Smooth muscle cell (in vitro differentiated cells): ENCODE measurements at regions not wholly inside any gene's neighbourhood (a gene's known extent, or its start where the extent isn't known, plus 50 kb on each side); places are given as distances from the start of the nearest gene placed in this dataset.

Experiments
- DNase-seq: peaks from one replicate; lab custom pipeline; 2025; ENCODE audit not compliant: unreplicated experiment; lab: John Stamatoyannopoulos, UW
- H2AFZ ChIP-seq: fragments of 200-600 bp; sonication (generic); 2 replicates; pipeline ENCODE4 v1.6.0; 2016; ENCODE audit warnings: antibody characterized with exemption, low read depth, mild to moderate bottlenecking
- H3F3A ChIP-seq: fragments of 200-600 bp; sonication (generic); 2 replicates; pipeline ENCODE4 v1.6.0; 2017; ENCODE audit warnings: antibody characterized with exemption, low read depth
- H3K27ac ChIP-seq: fragments of 200-600 bp; sonication (generic); 2 replicates; pipeline ENCODE4 v1.5.1; 2016; ENCODE audit warnings: low read depth, mild to moderate bottlenecking
- H3K27me3 ChIP-seq: fragments of 200-600 bp; sonication (generic); 2 replicates; pipeline ENCODE4 v1.6.1; 2016; ENCODE audit warnings: low read depth, mild to moderate bottlenecking
- H3K36me3 ChIP-seq: fragments of 200-600 bp; sonication (generic); 2 replicates; pipeline ENCODE4 v1.5.1; 2016; ENCODE audit warnings: low read depth
- H3K4me1 ChIP-seq: fragments of 200-600 bp; sonication (generic); 2 replicates; pipeline ENCODE4 v1.5.1; 2016; ENCODE audit warnings: low read depth
- H3K4me2 ChIP-seq: fragments of 200-600 bp; sonication (generic); 2 replicates; pipeline ENCODE4 v1.6.0; 2016; ENCODE audit warnings: mild to moderate bottlenecking
- H3K4me3 ChIP-seq: fragments of 200-600 bp; sonication (generic); 2 replicates; pipeline ENCODE4 v1.5.1; 2016; ENCODE audit warnings: mild to moderate bottlenecking
- H3K79me2 ChIP-seq: fragments of 200-600 bp; sonication (generic); 2 replicates; pipeline ENCODE4 v1.6.0; 2016; ENCODE audit warnings: low read depth, mild to moderate bottlenecking
- H3K9ac ChIP-seq: fragments of 200-600 bp; sonication (generic); 2 replicates; pipeline ENCODE4 v1.6.0; 2016; ENCODE audit warnings: low read depth
- H3K9me3 ChIP-seq: fragments of 200-600 bp; sonication (generic); replicated peaks from 2 replicates; pipeline ENCODE4 v1.5.1; 2016; ENCODE audit warnings: low read depth
- H4K20me1 ChIP-seq: fragments of 200-600 bp; sonication (generic); 2 replicates; pipeline ENCODE4 v1.6.0; 2016; ENCODE audit warnings: low read depth
- CTCF ChIP-seq: fragments of 200-600 bp; sonication (generic); IDR thresholded peaks from 2 replicates; pipeline ENCODE4 v1.5.1; 2017; ENCODE audit warnings: borderline replicate concordance, mild to moderate bottlenecking, antibody characterized with exemption; ENCODE audit not compliant: insufficient read depth, poor library complexity, severe bottlenecking
- WGBS: methylation state at CpG from one replicate; pipeline ENCODE4 v1.1.7; 2016; ENCODE audit warnings: low lambda C conversion rate; 5-methylcytosine and 5-hydroxymethylcytosine counted together

- Histone ChIP-seq H3K4me2 (peak overlapping the region; percentile 35), H3K36me3 (no peaks in the 10 kb centered on the region), H4K20me1 (no peaks in the 10 kb centered on the region), H3K4me1 (peaks cover 3% of the 10 kb centered on the region), H3K27me3 (no peaks in the 10 kb centered on the region), H3K79me2 (no peaks in the 10 kb centered on the region), H3K9me3 (no peaks in the 10 kb centered on the region), H3K9ac (no peak overlapping the region), H2AFZ (no peak overlapping the region), H3K27ac (peak overlapping the region; percentile 38), H3F3A (no peaks in the 10 kb centered on the region), H3K4me3 (no peak overlapping the region)
- no peak for TF ChIP-seq CTCF
- WGBS, result 39% methylated on average over 8 of the region's 8 CpGs
- DNase-seq, result peak; percentile 37
Observed at GRCh38 chr1:109821221-109821669, 57.5 kb upstream of the EPS8L3 start.

- TF ChIP-seq CTCF, result no peak
- no peaks in the 10 kb centered on the region for H4K20me1 ChIP-seq
- no peak overlapping the region for H3K4me2 ChIP-seq
- no peaks in the 10 kb centered on the region for H3K27me3 ChIP-seq
- H3K79me2 ChIP-seq, result no peaks in the 10 kb centered on the region
- no peak overlapping the region for H3K27ac ChIP-seq
- no peak overlapping the region for H3K9ac ChIP-seq
- 96% methylated on average over 3 of the region's 3 CpGs for WGBS
- no peaks in the 10 kb centered on the region for H3K36me3 ChIP-seq
- H2AFZ ChIP-seq, result no peak overlapping the region
- H3F3A ChIP-seq, result no peaks in the 10 kb centered on the region
- no peak overlapping the region for H3K4me3 ChIP-seq
- no peak for DNase-seq
- H3K9me3 ChIP-seq, result no peaks in the 10 kb centered on the region
- peaks cover 3% of the 10 kb centered on the region for H3K4me1 ChIP-seq
Observed at GRCh38 chr1:109819906-109820305, 56.2 kb upstream of the EPS8L3 start.

GRCh38 chr1:109818988-109819764 is 55.5 kb upstream of the EPS8L3 start:
- Histone ChIP-seq H3K9me3 (no peaks in the 10 kb centered on the region), H4K20me1 (no peaks in the 10 kb centered on the region), H3K4me2 (no peak overlapping the region), H3K79me2 (no peaks in the 10 kb centered on the region), H3K27ac (no peak overlapping the region), H3K9ac (no peak overlapping the region), H3K36me3 (no peaks in the 10 kb centered on the region), H3K27me3 (no peaks in the 10 kb centered on the region), H3F3A (no peaks in the 10 kb centered on the region), H2AFZ (no peak overlapping the region), H3K4me1 (peaks cover 3% of the 10 kb centered on the region), H3K4me3 (no peak overlapping the region)
- DNase-seq, result no peak
- TF ChIP-seq CTCF, result no peak
- 90% methylated on average over 9 of the region's 9 CpGs for WGBS

- no peaks in the 10 kb centered on the region for H3K79me2 ChIP-seq
- no peak overlapping the region for H3K4me2 ChIP-seq
- H3K4me1 ChIP-seq, result peaks cover 3% of the 10 kb centered on the region
- H4K20me1 ChIP-seq, result no peaks in the 10 kb centered on the region
- H3K36me3 ChIP-seq, result no peaks in the 10 kb centered on the region
- H2AFZ ChIP-seq, result no peak overlapping the region
- DNase-seq, result no peak
- H3F3A ChIP-seq, result no peaks in the 10 kb centered on the region
- H3K9me3 ChIP-seq, result no peaks in the 10 kb centered on the region
- no peak overlapping the region for H3K9ac ChIP-seq
- TF ChIP-seq CTCF, result no peak
- H3K4me3 ChIP-seq, result no peak overlapping the region
- no peak overlapping the region for H3K27ac ChIP-seq
- WGBS, result 84% methylated on average over 6 of the region's 6 CpGs
- no peaks in the 10 kb centered on the region for H3K27me3 ChIP-seq
Observed at GRCh38 chr1:109818271-109818987, 54.7 kb upstream of the EPS8L3 start.
